ENCODE measurements at regions not wholly inside any gene's neighbourhood (a gene's known extent, or its start where the extent isn't known, plus 50 kb on each side); places are given as distances from the start of the nearest gene placed in this dataset.

DNA sequence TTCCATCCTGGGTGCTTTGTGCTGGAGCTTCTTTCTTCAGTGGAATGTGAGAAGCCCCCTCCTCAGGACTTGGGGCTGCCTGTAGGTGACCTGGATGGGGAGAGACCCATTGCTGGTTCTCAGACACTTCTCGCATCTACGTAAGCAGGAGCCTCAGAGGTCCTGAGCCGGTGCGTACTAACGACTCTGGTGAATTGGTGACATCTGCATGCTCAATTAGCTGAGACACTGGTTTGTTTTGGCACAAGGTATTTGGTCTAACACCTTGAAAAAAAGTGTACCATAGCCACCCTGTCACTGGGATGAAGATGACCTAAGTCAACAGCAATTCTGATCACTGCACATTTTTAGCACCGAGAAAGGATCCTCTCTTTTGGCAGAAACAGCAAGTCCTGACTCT lies 57.7 kb downstream of the LRRC30 start:
- DNase-seq: no peak

DNA sequence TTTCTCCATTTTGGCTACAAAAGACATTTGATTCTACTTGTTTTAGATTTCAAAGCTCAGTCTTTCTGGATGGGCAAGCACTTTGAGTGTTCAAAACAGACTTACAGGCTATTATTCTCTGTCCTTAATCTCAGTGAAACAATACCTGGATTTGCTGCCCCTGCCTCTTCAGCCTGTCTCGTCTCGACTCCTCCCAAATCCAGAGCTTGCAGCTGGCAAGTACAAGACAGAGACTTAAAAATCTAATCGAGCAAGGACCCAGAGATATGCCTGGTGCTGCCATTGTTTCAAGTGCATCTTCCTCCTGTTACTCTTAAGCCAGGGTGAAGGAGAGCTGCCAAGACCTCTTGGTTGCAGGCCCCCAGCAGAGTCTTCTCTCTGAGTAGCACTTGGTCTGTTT lies 59.2 kb downstream of the LRRC30 start:
- DNase-seq: no peak

GRCh38 chr18:7291046-7291445 lies 60.2 kb downstream of the LRRC30 start:
- DNase-seq: no peak

- no peak for DNase-seq
Measured at GRCh38 chr18:7298149-7298548, 67.3 kb downstream of the LRRC30 start.

GRCh38 chr18:7301094-7301493 lies 70.2 kb downstream of the LRRC30 start:
- DNase-seq: no peak

DNA sequence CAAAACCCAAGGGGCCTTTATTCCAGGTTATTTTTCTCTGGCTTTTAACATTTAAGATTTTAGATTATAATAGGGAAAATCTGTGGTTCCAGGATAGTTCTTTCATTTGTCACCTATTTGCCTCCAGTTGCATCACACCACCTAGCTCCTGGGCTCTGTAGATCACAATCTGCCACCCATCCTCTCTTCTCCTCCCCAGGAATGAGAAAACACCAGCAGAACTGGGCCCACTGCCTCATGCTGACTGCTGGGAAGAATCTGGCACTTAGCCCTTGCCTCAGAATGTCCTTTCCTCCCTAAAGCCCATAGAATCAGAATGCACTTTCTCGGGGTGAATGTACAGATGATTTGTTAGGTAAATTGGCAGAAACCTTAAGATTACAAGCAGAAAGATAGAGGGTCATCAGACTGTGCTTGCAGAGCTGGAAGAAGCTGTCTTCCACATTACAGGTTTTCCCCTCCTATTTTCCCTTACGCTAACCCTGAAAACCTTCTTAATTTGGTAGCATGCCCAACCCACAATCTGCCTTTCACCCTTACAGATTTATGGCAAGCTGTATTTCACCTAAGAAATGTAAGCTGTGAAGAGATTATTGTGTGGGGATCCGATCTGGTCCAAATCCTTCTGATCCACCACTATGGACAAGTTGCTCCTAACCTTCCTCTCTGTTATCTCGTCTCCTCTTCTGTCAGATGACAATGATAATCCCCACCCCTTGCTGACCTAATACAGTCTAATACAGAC lies 72.6 kb downstream of the LRRC30 start:
- no peak for DNase-seq

DNA sequence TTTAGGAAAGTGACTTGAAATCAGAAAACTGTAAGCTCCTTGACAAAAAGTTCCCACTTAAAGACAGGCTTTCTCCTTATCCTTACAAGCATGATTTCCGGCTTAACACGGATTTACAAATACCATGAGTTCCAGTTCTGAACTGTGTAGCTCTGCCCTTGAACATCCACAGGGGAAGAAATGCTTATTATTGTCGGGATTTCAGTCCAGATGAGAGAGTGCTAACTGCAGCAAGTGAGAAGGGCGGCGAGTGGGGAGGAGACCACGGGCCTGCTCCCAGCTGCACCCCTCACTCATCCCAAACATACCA lies 73.1 kb downstream of the LRRC30 start:
- no peak for DNase-seq

GRCh38 chr18:7305416-7305815 lies 74.5 kb downstream of the LRRC30 start:
- no peak for DNase-seq

- DNase-seq: no peak
Measured at GRCh38 chr18:7307030-7307429, 76.1 kb downstream of the LRRC30 start.

- no peak for DNase-seq
Measured at GRCh38 chr18:7307526-7307925, 76.6 kb downstream of the LRRC30 start.

- no peak for DNase-seq
Measured at GRCh38 chr18:7317804-7318231, 86.9 kb downstream of the LRRC30 start.

GRCh38 chr18:7319161-7319560 lies 88.3 kb downstream of the LRRC30 start:
- DNase-seq: no peak

DNA sequence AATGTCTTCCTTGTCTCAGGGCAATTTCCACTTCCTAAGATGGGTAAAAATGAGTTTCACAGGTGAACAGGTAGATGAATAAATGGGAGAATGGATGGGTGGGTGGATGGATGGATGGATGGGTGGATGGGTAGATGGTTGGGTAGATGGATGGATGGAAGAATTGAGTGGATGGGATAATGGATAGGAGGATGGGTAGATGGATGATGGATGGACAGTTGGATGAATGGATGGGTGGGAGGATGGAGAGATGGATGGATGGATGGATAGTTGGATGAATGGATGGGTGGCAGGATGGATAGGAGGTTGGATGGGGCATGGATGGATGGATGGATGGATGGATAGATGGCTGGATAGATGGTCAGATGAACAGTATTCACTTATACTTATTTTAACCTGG lies 90.9 kb downstream of the LRRC30 start:
- DNase-seq: no peak

DNA sequence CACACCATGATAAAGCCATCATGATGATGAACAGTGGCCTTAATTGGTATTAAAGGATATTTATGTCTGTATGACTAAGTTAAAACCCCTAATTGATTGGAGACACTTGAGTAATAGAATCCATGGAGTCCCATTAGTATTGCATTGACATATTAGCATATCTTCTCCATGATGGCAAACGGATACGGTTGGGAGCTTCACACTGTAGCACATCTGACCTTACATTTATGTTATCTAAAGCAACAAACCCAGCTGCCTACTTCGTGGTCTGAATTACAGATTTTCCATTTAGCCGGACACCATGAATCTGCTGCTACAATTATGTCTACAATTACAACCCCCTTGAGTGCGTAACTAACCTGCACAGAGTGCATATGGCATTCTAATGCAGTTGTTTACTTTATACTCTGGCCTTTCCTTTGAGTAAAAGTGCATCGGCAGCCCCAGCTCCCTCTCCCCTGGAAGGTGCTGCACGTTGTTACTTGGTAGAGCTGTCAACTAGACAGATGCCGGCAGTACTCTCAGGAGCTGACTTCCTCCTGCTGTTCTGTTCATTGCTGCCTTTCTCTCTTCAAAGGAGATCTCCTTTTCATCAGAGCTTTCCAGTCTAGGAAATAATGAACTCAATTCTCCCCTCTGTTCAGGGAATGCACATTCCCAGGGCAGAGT lies 92.1 kb downstream of the LRRC30 start:
- DNase-seq: no peak

GRCh38 chr18:7325126-7325430 lies 94.2 kb downstream of the LRRC30 start:
- DNase-seq: no peak

DNA sequence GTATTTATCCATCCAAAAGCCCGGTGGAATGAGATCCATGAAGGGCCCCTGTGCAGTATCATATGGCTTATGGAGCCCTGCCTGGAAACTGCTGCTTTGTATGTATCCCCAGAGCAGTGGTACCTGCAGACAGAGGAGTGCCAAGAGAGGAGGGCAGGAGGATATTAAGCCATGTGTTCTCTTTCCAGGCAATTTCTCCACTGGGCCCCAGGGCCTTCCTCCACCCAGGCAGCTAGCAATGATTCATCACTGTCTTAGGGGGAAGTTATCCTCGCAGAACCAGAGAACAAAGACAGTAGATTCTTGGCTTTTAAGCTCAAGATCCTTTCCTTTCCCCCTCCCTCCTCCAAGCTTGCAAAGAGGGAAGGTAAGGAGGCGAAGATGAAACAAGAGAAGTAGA lies 98.1 kb downstream of the LRRC30 start:
- no peak for DNase-seq

- DNase-seq: no peak
Measured at GRCh38 chr18:7332452-7332851, 101.6 kb downstream of the LRRC30 start.

GRCh38 chr18:7333025-7333562 lies 102.2 kb downstream of the LRRC30 start:
- DNase-seq: no peak

- DNase-seq: no peak
Measured at GRCh38 chr18:7334973-7335568, 104.2 kb downstream of the LRRC30 start.

- DNase-seq: no peak
Measured at GRCh38 chr18:7336623-7337022, 105.7 kb downstream of the LRRC30 start.

GRCh38 chr18:7338846-7339245 lies 108.0 kb downstream of the LRRC30 start:
- DNase-seq: no peak

DNA sequence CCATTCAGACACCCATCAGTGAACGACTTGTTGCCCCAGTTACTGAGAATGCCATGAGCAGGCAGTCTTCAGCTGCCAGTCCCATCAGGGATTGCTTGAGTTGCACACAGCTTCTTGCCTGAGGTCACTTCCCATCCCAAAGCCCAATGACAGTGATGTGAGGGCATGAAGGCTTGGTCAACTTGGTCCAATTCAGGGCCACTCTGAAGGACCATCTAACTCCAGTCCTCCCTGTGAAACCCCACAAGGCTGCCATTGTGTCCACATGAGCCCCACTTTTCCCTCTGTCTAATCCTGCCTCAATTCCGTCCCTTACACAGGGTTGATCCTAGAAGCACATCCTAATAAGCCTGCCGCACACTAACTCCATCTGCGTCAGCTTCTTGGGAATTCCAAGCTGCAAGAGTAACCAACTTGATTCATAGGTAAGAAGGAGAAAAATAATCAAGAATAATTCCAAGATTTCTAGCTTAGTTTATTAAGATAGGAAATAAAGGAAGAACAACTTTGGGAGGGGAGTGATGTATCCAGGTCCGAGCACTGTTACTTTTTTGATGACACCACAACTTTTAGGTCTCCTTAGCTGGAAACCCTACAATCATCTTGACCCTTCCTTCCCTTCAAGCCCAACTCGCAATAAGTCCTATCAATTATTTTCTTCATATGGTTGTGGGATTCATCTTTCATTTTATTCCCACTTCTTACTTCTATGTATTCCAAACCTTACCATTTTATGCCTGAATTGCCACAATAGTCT lies 110.9 kb downstream of the LRRC30 start:
- no peak for DNase-seq

DNA sequence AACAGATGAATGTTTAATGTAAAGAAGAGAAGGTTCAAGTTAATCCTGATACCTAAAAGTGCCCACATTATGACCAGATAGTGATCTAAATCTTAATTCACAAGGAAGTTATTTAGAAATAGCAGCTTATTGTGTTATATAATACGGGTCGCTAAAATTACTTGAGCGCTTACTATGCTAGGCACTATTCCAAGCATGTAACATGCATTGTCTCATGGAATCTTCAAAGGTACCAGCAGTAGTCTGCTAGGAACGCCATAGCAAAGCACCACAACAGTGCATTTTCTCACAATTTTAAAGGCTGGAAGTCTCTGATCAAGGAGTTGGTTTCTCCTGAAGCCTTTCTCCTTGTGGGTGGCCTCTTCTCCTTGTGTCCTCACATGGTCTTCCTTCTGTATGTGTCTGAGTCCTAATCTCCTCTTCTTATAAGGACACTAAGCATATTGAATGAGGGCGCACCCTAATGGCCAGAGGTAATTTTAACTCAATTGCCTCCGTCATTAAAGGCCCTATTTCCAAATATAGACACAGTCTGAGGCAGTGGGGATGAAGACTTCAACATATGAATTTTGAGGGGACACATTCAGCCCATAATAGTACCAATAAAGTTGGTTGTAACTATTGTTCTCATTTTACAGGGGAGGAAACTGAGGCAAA lies 118.4 kb downstream of the LRRC30 start:
- DNase-seq: no peak

All from NCI-H1930 (cell line).